ENCODE measurements at regions not wholly inside any gene's neighbourhood (a gene's known extent, or its start where the extent isn't known, plus 50 kb on each side); places are given as distances from the start of the nearest gene placed in this dataset.

DNA sequence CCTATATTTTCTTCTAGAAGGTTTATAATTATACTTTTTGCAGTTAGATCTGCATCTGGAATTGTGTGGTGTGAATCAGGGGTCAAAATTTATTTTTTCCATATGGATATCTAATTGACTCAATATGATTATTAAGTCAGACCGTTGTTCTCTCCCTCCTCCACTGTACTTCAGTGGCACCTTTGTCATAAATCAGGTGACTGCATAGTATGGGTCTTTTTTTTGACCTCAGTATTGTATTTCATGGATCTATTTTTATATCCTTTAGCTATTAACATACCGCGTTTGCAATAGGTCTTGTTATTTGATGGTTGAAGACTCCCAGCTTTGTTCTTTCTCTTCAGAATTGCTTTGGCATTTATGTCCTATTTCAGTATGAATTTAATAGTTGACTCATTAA lies 107.4 kb downstream of the BOD1 start:
- no peak for DNase-seq (ENCODE audit: low spot score)

DNA sequence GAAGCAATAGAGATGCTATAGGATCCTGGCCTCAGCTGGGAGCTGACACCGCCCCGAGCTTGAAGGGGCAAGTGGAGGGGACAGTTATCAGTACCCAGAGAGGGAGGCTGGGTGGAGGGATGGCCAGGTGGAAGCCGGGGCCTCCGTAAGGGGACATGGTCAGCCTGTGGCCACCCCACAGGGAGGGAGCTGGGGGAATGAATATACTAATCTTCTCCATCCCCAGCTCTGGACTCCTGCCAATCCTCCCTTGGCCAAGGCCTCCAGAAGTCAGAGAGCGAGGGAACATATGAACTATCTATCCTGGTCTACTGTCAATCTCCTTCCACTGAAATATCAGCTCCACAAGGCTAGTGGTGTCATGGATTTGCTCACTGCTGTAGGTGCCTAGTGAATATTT lies 109.3 kb downstream of the BOD1 start:
- Histone ChIP-seq H3K4me1 (replicated peaks) (no peaks in the 10 kb centered on the region), H3K4me3 (no peak overlapping the region), H3K36me3 (no peaks in the 10 kb centered on the region), H3K9me3 (no peaks in the 10 kb centered on the region), H3K27ac (no peak overlapping the region), H3K27me3 (replicated peaks; ENCODE audit: insufficient read depth) (no peaks in the 10 kb centered on the region)
- intact Hi-C loops (cut with DNase I), result no loop called here
- DNase-seq (ENCODE audit: low spot score), result no peak
- 91% methylated on average over 5 of the region's 5 CpGs for WGBS
- no peak for TF ChIP-seq POLR2A (IDR thresholded peaks at IDR 0.05)
- TF ChIP-seq CTCF (IDR thresholded peaks at IDR 0.05), result no peak
- TF ChIP-seq POLR2AphosphoS5 (IDR thresholded peaks at IDR 0.05), result no peak

More for the DNA sequence above, 107.4 kb downstream of the BOD1 start:
- WGBS, result 46% methylated on average over 3 of the region's 3 CpGs
- H3K4me3 ChIP-seq, result no peak overlapping the region
- H3K4me1 ChIP-seq (replicated peaks), result no peaks in the 10 kb centered on the region
- H3K27ac ChIP-seq, result no peak overlapping the region
- TF ChIP-seq CTCF (IDR thresholded peaks at IDR 0.05) (no peak), POLR2A (IDR thresholded peaks at IDR 0.05) (no peak), POLR2AphosphoS5 (IDR thresholded peaks at IDR 0.05) (no peak)
- no peaks in the 10 kb centered on the region for H3K27me3 ChIP-seq (replicated peaks; ENCODE audit: insufficient read depth)
- H3K36me3 ChIP-seq, result no peaks in the 10 kb centered on the region
- intact Hi-C loops (cut with DNase I), result no loop called here
- H3K9me3 ChIP-seq, result no peaks in the 10 kb centered on the region

GRCh38 chr5:173505634-173506033 lies 110.8 kb downstream of the BOD1 start:
- Histone ChIP-seq H3K4me1 (replicated peaks) (no peaks in the 10 kb centered on the region), H3K27me3 (replicated peaks; ENCODE audit: insufficient read depth) (no peaks in the 10 kb centered on the region), H3K9me3 (no peaks in the 10 kb centered on the region), H3K27ac (no peak overlapping the region), H3K36me3 (no peaks in the 10 kb centered on the region), H3K4me3 (no peak overlapping the region)
- intact Hi-C loops (cut with DNase I), result no loop called here
- no peak for TF ChIP-seq CTCF (IDR thresholded peaks at IDR 0.05)
- no peak for TF ChIP-seq POLR2AphosphoS5 (IDR thresholded peaks at IDR 0.05)
- no peak for TF ChIP-seq POLR2A (IDR thresholded peaks at IDR 0.05)
- no peak for DNase-seq (ENCODE audit: low spot score)
- WGBS, result 86% methylated on average over 3 of the region's 3 CpGs

DNA sequence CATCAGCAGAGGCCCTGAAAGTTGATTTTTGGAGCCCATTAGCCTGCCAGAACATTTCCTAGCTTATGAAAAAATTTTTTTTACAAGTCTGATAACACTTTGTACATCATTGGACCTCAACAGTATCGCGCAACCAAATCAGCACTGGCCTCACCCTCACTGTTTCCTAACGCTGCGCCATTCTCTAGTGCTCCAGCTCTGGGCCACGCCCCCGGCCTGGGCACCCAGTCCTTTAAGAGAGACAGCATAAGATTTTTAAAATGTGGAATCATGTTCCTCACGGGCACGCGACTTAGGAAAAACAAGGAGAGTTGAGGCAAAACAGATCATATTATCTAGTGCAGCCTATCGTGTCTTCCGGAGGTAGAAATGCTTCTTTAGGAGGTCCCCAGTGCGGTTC lies 114.5 kb downstream of the BOD1 start:
- Histone ChIP-seq H3K4me1 (replicated peaks) (no peaks in the 10 kb centered on the region), H3K27ac (no peak overlapping the region), H3K27me3 (replicated peaks; ENCODE audit: insufficient read depth) (no peaks in the 10 kb centered on the region), H3K36me3 (no peaks in the 10 kb centered on the region), H3K4me3 (no peak overlapping the region), H3K9me3 (no peaks in the 10 kb centered on the region)
- no peak for DNase-seq (ENCODE audit: low spot score)
- TF ChIP-seq POLR2A (IDR thresholded peaks at IDR 0.05) (no peak), CTCF (IDR thresholded peaks at IDR 0.05) (no peak), POLR2AphosphoS5 (IDR thresholded peaks at IDR 0.05) (no peak)
- intact Hi-C loops (cut with DNase I), result no loop called here
- WGBS, result 93% methylated on average over 12 of the region's 12 CpGs

GRCh38 chr5:173501271-173501670 lies 115.2 kb downstream of the BOD1 start:
- TF ChIP-seq CTCF (IDR thresholded peaks at IDR 0.05) (no peak), POLR2A (IDR thresholded peaks at IDR 0.05) (no peak), POLR2AphosphoS5 (IDR thresholded peaks at IDR 0.05) (no peak)
- no peaks in the 10 kb centered on the region for H3K27me3 ChIP-seq (replicated peaks; ENCODE audit: insufficient read depth)
- DNase-seq (ENCODE audit: low spot score), result no peak
- H3K4me1 ChIP-seq (replicated peaks), result no peaks in the 10 kb centered on the region
- WGBS, result 62% methylated on average over 8 of the region's 8 CpGs
- H3K4me3 ChIP-seq, result no peak overlapping the region
- H3K36me3 ChIP-seq, result no peaks in the 10 kb centered on the region
- intact Hi-C loops (cut with DNase I), result no loop called here
- H3K9me3 ChIP-seq, result no peaks in the 10 kb centered on the region
- no peak overlapping the region for H3K27ac ChIP-seq
